OCI-M2 (cell line): ENCODE measurements at regions not wholly inside any gene's neighbourhood (a gene's known extent, or its start where the extent isn't known, plus 50 kb on each side); places are given as distances from the start of the nearest gene placed in this dataset.

ENCODE experiments used
- DNase-seq: peaks from one replicate; lab custom pipeline; 2025; ENCODE audit not compliant: unreplicated experiment; lab: John Stamatoyannopoulos, UW

- no peak for DNase-seq
Observed at GRCh38 chr20:40978761-40979160, 49.9 kb upstream of the TOP1 start.
